ENCODE measurements at regions not wholly inside any gene's neighbourhood (a gene's known extent, or its start where the extent isn't known, plus 50 kb on each side); places are given as distances from the start of the nearest gene placed in this dataset.
"Not testable (repeated sequence)": the region's sequence is repeated elsewhere in the genome, so short reads cannot be mapped to it uniquely, and the experiment has no call there.

DNA sequence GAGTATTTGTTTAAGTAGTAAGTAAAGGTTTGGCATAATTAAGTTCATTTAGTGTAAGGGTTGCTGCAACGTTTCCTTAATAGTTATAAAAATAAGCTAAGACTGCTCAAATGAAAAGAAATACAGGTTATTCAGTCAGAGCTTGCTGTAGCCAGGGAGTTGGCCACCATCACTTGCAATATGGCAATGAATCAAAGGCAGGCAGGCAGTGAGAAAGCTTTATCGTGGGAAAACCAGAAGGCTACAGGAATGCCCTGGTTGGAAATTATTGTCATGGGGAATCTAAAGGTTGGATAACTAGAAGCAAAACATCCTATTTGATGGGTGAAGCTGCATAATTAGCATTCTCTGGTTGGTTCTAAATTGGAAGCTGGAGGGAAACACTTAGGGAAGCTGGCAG is 1286.4 kb upstream of the CDH18 start:
- not testable (repeated sequence) for DNase-seq

DNA sequence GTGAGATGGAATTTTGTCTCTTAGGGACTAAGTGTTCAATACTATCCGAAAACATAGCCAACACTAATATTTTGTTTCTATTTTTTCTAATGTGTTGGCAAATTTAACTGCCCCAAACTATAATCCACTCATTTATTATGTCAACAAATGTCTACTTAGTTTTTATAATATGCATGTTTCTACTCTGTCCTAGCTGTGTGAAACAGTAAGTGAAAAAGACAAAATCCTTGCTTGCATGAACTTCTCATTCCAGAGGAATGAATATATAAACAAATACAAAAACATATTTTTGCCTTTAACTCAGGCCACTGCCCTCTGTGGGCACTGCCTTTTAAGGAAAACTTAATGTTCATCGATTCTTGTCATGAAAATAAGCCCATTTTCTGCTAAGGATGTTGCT is 1275.4 kb upstream of the CDH18 start:
- DNase-seq: no peak

DNA sequence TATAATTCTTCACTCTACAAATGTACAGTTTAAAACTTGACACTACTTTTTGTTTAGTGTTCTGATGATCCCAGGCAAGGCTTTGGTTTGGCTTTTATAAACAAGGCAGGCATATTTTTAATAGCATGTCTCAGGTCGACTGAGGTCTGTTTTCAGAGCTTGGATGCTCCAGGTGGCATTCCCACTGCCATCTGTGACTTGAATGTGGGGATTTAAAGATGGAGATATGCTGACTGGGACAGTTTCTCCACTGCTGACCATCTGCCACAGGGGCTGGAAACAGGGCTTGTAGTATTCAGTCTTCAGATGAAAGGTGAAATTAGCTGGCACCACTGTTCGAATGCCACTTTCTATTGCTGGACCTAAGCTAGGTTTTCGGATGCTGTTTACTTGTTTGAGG is 1266.2 kb upstream of the CDH18 start:
- no peak for DNase-seq

DNA sequence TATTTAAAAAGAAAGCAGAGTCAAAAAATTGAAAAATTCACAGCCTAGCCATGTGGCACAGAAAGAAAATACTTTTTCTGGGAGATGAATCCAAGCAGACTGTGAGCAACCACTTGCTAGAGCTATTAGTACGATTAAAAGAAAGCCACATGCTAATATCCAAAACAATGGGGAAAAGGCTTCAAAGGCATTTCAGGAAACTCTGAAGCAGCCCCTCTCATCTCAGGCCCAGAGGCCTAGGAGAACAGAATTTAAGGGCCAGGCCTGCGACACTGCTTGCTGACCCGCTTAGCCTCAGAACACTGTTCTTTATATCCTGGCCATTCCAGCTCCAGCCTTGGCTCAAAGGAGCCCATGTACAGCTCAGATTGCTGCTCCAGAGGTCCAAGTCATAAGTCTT is 1257.0 kb upstream of the CDH18 start:
- DNase-seq: no peak

DNA sequence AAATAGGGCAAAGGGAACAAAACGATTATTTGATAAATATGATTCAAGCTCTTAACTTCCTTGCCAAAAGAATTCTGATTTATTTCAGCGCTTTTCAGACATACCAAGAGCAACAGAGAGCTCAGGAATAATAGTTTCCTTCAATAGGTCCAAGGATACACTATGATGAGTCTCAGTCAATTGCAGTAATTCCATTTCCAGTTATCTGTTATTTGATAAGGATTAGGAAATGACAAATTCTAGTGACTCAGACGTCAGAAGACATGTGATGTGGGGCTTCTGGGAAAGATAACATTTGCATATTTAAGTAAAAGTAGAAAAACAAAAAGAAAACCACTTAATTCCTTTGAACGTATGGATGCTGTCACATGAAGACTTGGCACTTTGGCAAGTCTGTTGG is 1250.8 kb upstream of the CDH18 start:
- no peak for DNase-seq

DNA sequence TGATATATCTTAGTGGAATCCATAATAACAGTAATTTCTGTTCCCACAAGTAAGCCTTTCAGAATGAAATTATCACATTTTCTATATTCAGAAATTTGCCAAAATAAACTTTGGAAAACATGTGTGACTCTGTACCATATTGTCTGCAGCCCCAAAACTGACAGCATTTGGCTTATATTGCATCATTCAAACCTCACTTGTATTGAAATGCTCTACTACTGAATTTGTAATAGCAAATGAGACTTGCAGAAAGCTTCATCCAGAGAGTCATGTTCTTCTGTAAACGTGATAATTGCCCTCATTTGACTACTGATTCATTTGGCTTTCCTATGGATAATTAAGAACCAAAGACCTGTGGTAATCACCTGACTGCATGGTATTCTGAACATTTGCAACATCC is 1249.5 kb upstream of the CDH18 start:
- no peak for DNase-seq

DNA sequence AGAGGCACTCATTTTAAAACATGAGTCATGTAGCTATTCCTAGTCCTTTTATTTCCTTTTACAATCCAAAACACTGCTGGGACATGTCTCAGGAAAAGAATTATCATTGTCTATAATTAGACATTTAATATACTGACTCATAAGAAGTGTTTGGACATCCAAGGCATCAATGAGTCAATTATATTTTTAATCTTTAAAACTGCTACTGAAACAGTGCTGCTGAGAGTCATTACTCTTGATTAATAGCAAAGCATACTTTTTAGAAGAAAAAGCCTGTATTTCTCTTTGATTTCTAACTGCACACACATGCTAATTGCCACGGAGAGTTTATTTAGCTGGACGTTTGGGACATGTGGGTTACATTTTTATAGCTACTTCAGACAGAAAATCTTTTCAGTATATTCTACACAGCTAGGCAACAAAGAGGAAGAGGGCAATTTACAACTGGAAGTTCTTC is 1249.0 kb upstream of the CDH18 start:
- DNase-seq: no peak

DNA sequence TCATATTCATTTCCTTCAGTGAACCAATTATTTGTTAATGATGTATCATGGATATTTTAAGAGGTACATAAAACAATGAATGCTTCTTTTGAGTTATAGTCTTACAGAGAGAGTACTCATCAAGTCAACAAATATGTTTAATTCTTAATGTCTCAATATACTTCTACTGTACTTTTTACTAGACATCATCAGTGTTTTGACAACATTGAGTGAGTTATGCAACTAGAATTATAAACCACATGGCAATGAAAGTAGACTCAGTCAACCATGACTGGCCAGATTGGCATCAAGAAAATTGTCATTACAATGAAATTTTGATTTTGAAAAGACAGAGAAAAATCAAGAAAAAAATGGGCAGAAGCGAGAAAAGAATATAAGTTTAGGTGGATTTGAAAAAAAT is 1248.1 kb upstream of the CDH18 start:
- DNase-seq: no peak

DNA sequence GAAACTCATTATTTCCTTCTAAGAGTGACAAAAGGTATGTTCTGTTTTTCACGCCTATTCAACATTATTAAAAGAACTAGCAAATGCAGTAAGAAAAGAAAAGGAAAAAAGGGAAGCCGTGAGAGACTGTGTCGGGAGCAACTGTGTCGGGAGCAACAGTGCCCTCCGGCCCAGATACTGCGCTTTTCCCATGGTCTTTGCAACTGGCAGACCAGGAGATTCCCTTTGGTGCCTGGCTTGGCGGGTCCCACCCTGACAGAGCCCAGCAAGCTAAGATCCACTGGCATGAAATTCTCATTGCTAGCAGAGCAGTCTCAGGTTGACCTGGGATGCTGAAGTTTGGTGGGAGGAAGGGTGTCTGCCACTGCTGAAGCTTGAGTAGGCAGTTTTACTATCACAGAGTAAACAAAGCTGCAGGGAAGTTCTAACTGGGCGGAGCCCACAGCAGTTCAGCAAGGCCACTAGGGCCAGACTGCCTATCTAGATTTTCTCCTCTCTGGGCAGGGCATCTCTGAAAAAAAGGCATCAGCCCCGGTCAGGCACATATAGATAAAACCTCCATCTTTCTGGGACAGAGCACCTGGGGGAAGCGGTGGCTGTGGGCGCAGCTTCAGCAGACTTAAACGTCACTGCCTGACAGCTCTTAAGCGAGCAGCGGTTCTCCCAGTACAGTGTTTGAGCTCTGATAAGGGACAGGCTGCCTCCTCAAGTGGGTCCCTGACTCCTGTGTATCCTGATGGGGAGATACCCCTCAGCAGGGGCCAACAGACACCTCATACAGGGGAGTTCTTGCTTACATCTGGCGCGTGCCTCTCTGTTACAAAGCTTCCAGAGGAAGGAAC is 1237.4 kb upstream of the CDH18 start:
- DNase-seq: peak; percentile 10

DNA sequence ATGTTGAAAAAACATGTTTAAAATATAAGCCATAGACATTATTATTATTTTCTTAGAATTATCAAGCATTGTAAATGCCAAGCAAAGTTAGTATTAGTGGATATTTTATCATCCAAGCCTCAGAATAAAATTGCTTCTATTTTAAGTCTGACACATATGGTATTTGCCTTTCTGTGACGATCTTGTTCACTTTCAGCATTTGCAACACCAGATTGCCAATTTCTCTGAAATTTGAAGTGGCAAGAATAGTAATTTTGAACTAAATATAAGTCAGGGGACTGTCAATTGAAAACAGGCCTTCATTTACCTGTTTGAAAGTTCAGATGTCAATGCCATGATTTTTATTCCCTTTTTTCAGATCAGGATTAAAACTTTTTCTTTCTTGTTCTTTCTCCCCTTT is 1233.6 kb upstream of the CDH18 start:
- DNase-seq: no peak

DNA sequence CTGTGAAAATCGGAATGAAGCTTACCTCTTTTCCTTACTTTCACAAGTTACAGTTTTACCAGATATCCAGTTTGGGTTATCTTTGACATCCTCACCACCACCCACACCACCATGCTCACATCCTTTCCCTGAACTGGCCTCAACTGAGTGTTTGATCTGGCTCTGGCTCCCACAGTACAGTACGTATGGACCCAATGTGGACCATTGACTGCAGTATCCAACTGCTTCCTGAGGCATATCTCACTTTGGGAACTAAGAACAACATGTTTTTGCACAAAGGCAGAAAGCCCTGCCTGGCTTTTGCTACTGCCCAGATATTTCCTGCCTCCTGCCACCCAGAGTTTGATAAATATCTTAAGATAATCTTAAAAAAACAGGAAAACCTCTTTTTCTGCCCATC is 1232.0 kb upstream of the CDH18 start:
- no peak for DNase-seq

DNA sequence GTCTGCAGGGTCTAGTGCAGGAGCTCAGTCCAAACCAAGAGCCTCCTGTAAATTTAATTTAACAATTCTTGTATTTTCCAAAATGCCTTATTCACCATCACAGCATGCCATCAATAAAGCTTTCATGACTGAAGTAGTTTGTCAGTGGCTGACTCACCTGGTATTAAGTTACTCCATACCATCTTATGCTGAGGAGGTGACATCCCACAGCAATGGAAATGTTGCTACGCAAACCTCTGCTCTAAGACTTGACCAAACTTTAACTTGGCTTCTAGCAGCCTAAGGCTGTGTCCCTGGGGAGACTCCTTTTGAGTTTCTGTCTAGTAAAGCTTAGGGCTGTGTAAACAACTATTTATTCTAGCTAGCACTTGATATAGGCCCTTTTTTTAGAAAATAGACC is 1231.3 kb upstream of the CDH18 start:
- DNase-seq: peak; percentile 9

DNA sequence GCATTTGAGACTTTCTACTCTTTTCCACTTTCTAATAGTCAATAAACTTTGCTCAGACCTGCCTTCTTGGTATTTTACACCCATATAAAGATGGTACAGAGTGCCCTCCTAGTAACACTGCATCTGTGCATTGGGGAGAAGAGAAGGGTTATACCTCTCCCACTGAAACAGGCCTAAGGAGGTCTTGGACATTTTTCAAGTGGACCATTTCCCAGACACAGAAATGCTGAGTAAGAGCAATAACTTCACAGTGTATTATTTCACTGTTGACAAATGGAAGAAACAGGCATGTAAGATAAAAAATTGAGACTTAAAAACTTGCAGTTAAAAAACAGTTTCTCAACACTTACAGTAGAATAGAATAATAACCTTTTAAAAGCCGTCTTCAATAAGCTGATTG is 1224.0 kb upstream of the CDH18 start:
- no peak for DNase-seq

DNA sequence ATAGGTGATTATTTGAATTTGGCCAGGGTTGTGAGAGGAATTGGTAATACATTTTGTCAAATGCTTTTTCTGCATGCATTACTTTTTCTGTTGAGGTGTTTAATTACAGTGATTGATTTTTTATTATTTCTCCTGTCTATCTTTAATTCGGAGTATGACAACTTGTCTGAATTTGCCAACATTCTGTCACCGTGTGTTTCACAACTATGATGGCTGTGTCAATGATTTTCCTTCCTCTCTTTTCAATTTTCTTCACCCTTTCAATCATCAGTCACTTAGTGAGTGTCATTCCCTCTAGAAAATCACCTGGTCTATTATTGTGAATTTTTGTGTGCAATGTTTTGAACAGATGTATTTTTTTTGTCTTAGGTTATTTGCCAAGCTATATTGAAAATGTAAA is 1221.4 kb upstream of the CDH18 start:
- no peak for DNase-seq

DNA sequence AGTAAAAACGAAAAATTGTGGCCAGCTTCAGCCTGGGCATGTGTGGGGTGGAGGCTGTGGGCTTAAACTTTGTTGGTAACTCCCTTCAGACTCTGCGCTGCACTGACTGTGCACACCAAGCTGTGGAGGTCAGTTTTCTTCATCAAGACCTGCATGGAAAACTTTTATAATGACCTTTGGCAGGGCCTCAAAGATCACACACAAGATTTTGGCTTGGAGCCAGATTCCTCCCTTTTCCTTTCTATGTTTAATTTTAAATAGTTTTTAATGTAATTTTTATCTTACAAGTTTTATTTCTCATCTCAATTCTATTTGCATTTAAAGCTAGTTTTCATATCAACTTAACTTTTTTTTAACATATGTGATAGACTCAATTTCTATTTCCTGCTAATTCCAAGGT is 1211.1 kb upstream of the CDH18 start:
- no peak for DNase-seq

DNA sequence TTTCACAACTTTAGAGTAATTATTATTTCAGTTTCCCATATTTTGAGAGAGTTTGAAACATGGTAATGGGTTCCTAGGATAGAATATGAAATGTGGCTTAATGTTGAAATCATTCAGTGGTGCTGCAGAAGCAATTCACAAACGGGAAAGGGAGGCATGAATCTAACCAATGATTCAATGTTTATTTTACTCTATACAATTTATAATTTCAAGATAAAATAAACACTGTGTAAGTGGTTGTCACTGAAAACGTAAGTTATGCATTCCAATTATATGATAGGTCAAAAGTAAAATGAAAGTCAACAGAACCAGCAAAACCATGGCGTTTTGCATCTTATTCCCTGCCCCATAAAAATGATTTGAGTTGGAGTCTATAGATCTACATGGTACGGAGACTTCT is 1207.1 kb upstream of the CDH18 start:
- DNase-seq: no peak

DNA sequence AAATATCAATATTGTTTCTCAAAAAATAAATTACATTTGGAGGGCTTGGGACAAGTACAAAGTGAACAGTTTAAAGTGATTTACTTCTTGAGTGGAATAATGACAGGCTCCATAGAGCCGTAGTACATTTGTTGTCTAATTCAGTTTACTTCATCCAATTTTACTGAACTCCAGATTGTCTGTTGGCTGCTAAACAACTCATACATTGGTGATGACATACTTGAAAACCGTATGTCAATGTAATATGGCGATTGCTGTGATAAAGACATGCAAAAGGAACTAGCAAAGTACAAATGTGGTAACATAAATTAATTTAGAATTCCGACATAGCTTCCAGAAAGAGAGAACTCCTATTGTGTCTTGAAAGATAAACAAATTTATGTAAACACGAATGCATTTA is 1197.5 kb upstream of the CDH18 start:
- DNase-seq: no peak

DNA sequence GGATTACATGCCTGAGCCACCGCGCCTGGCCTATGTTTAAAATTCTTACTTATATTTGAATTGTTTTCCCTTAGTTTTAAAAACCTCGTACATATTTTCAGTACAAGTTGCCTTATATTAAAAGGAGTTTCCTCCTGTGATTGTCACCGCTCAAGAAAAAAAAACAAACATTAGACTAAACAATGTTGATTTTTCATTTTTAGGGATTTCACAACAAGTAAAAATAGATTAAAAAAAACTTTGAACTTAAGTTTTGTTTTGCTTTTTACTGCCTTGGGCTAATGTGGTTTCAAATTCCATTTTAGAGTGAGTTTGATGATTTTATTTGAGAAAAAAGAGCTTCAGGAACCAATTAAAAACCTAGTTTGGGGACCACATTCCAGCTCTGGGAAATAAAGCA is 1196.6 kb upstream of the CDH18 start:
- no peak for DNase-seq

DNA sequence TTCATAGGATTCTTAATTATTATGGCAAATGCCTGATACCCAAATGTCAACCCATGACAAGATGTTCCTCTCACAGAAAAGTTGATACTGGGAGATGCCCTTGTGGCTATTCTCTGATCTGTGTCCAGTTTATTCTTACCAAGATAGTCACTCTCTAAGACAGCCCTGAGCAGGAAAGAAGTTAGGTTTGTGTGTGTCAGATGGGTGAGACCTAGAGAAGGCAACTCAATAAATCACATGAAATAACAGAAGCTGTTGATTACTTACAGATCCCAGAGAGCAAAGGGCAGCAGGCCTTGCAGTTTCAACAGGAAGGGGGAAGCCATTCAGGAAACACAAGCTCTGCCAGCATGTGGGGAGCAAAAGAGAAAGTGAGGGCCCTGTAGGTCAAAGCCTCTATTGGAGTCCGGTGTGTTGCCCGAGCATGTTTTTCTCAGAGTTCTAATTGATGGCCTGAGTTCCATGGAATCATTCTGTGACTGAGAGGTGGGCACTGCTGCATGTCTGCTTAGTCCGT is 1193.7 kb upstream of the CDH18 start:
- no peak for DNase-seq

DNA sequence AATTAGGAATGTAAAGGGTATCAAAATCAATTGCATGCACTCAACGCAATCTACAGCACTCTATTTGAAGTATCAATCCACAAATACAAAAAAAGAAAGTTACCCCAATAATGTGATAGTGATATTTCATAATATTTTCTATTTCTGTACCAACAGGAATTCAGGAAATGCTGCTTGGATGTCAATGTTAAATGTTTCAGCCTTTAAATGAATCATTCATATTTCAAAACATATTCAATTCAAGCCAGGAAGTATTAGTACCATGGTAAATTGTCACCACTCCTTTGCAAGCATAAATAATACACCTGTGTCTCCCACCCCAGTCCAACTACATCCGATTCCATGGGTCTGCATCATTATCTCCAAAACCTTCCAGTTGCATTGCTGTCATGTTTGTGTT is 1185.5 kb upstream of the CDH18 start:
- DNase-seq: no peak

DNA sequence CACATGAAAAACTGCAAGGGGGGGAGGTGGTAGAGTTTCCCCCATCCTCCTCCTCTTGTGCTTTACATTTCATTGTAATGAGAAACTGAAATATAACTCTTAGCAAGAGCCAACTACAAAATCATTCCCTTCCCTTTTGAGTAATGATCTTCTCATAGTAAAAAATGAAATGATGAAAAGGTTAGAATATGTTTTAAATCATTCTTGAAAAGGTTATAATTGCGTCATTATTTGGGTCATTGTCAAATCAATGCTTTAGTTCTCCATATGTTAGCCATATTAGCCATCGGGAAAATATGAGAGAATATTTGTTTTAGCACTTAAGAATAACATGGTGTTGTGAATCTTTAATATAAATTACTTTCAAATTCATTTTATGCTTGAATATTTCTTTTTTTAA is 1185.0 kb upstream of the CDH18 start:
- DNase-seq: no peak

DNA sequence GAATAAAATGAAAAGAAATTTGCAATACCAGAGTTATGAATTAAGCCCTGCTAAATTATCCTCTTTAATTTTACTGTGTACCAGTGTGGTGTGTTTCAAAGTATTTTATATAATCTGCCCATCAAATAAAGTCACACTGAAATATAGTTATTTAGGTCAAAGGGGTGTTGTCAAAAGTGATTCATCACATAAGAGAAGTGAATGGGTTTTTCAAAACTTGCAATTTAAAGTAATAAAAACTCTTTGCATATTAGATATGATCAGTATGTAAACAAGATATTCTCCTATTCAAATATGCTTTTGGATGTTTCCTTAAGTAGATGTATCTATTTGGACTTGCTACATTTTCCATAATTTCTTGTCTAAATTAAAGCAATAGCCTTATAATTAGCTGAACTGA is 1183.0 kb upstream of the CDH18 start:
- no peak for DNase-seq

DNA sequence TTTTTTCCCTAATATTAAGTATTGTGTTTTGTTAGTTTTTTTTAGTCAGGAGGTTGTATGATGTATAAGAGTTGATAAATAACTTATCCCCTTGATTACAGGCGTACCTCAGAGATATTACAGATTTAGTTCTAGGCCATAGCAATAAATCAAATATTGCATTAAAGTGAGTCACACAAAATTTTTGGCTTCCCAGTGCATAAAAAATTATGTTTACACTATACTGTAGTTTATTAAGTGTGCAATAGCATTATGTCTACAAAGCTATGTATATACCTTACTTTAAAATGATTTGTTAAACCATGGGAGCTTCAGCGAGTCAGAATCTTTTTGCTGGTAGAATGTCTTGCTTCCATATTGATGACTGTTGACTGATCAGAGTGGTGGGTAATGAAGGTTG is 1180.6 kb upstream of the CDH18 start:
- no peak for DNase-seq

DNA sequence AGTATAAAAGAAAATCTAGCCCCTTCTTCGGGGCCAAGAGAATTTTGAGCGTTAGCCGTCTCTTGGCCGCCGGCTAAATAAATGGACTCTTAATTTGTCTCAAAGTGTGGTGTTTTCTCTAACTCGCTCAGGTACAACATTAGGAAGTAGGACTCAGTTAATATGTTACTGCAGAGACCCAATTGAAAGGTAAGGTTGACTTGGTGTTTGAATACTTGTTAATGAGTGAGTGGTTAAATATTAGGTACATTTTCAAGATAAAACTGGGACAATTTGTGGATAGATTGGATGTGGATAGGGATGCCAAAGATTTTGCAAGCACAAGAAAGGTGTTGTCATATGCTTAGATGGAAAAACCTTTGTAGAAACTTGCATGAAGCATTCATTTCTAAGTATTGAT is 1177.3 kb upstream of the CDH18 start:
- no peak for DNase-seq

DNA sequence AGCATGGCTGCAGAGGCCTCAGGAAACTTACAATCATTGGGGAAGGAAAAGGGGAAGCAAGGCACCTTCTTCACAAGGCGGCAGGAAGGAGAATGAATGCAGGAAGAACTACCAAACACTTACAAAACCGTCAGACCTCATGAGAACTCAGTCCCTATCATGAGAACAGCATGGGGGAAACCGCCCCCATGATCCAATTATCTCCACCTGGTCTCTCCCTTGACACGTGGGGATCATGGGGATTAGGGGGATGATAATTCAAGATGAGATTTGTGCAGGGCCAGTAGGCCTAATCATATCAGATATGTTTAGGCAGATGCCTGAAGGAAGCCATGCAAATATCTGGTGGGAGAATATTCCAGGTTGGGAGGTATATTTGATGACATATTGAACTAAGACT is 1176.4 kb upstream of the CDH18 start:
- no peak for DNase-seq

All from NCI-H510A (cell line).